Hippocampal formation (tissue), 2 donors: ENCODE measurements at regions not wholly inside any gene's neighbourhood (a gene's known extent, or its start where the extent isn't known, plus 50 kb on each side); places are given as distances from the start of the nearest gene placed in this dataset.
A peak's percentile ranks its signal among the peaks of the same experiment; 100 is the strongest.

Experiments
- DNase-seq, 2 donors: peaks; one replicate each; lab custom pipeline; 2025; lab: John Stamatoyannopoulos, UW

- DNase-seq, result no peak
Measured at GRCh38 chr1:84090447-84091245, 53.4 kb upstream of the PRKACB start.

- no peak for DNase-seq
Measured at GRCh38 chr1:84089867-84090266, 54.2 kb upstream of the PRKACB start.

GRCh38 chr1:84089465-84089864 lies 54.6 kb upstream of the PRKACB start:
- no peak for DNase-seq

- DNase-seq, result no peak
Measured at GRCh38 chr1:84086616-84087015, 57.5 kb upstream of the PRKACB start.

GRCh38 chr1:84086189-84086588 lies 57.9 kb upstream of the PRKACB start:
- DNase-seq, result no peak

GRCh38 chr1:84083307-84083706 lies 60.8 kb upstream of the PRKACB start:
- peak in 1 of 2 donors; percentile 15 for DNase-seq

GRCh38 chr1:84078842-84079202 lies 65.2 kb upstream of the PRKACB start:
- DNase-seq, result peak in 1 of 2 donors; percentile 16

- DNase-seq, result peak in 1 of 2 donors; percentile 62
Measured at GRCh38 chr1:84078108-84078841, 65.8 kb upstream of the PRKACB start.

- peak; percentile 75 to 82 for DNase-seq
Measured at GRCh38 chr1:84077476-84078107, 66.5 kb upstream of the PRKACB start.

- DNase-seq, result no peak
Measured at GRCh38 chr1:84073266-84073665, 70.8 kb upstream of the PRKACB start.

GRCh38 chr1:84069236-84069845 lies 70.4 kb upstream of the TTLL7 start:
- DNase-seq, result no peak

GRCh38 chr1:84062496-84062895 lies 63.6 kb upstream of the TTLL7 start:
- DNase-seq, result no peak

GRCh38 chr1:84061336-84061735 lies 62.4 kb upstream of the TTLL7 start:
- DNase-seq, result no peak

GRCh38 chr1:84060781-84061180 lies 61.8 kb upstream of the TTLL7 start:
- DNase-seq, result no peak

GRCh38 chr1:84048820-84049219 lies 49.9 kb upstream of the TTLL7 start:
- DNase-seq, result no peak
